GM21447 (cell line): ENCODE measurements at regions not wholly inside any gene's neighbourhood (a gene's known extent, or its start where the extent isn't known, plus 50 kb on each side); places are given as distances from the start of the nearest gene placed in this dataset.
"Not testable (repeated sequence)": the region's sequence is repeated elsewhere in the genome, so short reads cannot be mapped to it uniquely, and the experiment has no call there.

Experiments used
- ATAC-seq: cut with Tn5 transposase; IDR thresholded peaks from one replicate; pipeline ENCODE4 v1.9.1; 2021; ENCODE audit not compliant: unreplicated experiment

DNA sequence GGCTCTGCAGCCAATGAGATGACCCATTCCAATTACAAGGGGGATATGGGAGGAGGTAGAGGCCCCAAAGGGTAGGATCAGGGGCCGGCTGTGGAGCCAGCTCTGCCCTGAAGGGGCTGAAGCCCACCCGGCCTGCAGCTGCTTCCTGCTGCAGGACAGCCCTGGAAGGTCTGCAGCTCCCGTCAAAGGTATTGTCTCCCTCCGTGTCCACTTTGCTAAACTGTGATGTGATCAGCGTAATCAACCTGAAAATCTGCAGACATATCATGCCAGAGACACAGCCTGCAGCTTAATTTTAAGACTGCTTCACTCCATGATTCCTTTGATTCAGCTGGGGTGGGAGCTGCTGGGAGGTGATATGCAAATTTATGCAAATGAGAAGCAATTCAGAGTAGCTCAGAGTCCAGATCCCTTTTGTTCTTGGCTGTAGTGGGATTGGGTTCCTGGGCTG, 90.7 kb downstream of the GADD45G start:
- ATAC-seq: no peak

GRCh38 chr9:89695979-89696378, 91.2 kb downstream of the GADD45G start:
- ATAC-seq: not testable (repeated sequence)

DNA sequence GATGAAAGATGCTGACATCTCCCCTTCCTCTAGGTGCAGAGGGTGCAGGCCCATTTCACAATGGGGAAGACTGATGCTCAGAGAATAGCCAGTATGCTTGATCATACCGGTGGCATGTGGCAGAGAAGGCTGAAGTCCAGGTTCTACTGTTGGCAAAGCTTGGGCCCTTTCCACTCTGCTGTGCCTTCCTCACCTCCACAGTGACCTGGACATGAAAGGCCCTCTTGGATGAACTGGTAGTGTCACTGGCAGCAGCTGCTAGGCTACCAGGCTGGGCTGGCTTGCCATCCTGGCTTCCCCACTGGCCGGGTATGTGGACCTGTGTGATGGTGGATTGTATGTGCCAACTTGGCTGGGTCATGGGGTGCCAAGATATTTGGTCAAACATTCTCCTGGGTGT, 92.0 kb downstream of the GADD45G start:
- no peak for ATAC-seq

- no peak for ATAC-seq
Measured at GRCh38 chr9:89697553-89697952, 92.7 kb downstream of the GADD45G start.

GRCh38 chr9:89698411-89699005, 93.7 kb downstream of the GADD45G start:
- no peak for ATAC-seq

DNA sequence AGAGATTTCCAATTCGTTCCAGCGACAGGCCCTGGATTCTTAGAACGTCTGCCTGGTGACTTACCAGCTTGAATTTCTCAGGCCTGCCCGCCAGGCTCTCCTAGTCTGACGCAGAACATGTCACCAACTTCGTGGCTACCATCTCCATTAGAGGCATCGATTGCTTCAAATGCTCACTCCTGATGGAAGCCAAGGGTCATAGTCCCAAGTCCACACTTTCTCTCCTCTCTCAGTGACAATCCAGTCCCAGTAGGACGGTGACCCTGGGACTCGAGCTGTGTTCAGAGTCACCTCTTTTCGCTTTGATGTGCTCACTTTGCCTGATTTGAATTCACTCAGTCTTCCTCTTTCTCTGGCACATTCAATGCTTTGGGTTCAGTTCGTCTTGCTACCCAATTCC, 94.8 kb downstream of the GADD45G start:
- no peak for ATAC-seq

DNA sequence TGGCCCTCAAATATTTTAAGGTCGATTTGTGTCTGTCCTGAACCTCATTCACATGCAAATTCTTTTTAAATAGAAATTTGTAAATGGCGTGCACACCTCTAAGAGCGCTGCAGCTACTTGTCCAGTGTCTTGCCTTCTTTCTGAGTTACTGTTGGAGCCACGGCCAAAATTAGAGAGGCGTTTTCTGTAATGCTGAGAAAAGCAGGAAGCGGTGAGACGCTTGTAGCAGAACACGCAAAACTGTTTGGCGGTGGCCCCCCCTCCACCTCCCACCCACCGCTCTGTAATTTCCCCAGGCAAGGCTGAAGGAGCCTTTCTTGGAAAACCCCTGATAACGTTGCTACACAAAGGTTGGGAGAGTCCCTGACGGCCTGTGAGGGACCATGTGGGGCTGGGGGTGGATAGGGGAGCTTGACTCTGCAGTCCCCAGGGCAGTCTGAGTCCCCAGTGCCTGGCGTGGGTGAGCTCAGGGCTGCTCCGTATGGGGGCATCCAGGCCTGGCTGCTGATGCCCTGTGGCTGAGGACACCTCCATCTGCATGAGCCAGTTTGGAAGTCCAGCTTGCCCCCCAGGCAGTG, 96.5 kb downstream of the GADD45G start:
- peak; percentile 65 for ATAC-seq

- ATAC-seq: no peak
Measured at GRCh38 chr9:89702401-89702800, 97.6 kb downstream of the GADD45G start.

GRCh38 chr9:89705651-89706050, 100.8 kb downstream of the GADD45G start:
- ATAC-seq: no peak

DNA sequence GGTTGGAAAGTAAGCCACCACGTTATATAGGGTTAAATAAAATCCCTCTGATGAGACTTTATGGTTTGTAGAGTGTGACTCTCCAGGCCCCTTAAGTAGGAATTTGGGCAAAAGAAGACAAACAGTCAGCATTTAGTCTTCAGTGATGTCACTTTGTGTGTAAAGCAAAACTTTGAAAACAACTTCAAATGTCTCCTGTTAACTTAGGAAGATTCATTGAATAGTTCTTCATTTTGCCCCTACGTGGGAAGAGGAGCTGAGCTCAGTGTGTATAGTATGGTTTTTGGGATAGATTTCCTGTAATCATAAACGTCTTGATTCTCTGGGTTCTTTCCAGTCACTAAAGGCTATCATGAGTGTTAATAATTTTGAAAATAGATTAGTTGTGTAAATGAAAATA, 101.3 kb downstream of the GADD45G start:
- ATAC-seq: no peak

DNA sequence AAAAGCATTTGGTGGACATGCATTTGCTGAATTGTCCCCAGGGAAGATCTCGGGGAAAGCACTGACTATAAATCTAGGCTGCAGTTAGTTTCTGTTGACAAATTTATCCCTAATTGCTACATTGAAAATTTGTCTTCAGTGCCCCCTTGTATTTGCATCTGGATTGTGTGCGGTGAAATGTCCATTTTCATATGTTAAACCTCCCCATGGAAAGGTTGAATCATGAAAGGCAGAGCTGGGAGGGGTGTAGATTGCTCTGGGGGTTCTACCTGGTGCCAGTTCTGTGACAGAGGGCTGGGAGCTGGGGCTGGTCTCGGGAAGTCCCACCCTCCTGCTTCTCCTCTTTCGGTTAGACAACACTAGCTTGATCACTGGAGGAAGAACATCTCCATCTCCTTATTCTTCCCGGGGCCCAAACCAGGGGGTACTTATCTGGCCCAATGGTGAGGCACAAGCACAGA, 101.9 kb downstream of the GADD45G start:
- ATAC-seq: no peak

- ATAC-seq: no peak
Measured at GRCh38 chr9:89710697-89711096, 105.9 kb downstream of the GADD45G start.

GRCh38 chr9:89711866-89712265, 107.1 kb downstream of the GADD45G start:
- no peak for ATAC-seq

DNA sequence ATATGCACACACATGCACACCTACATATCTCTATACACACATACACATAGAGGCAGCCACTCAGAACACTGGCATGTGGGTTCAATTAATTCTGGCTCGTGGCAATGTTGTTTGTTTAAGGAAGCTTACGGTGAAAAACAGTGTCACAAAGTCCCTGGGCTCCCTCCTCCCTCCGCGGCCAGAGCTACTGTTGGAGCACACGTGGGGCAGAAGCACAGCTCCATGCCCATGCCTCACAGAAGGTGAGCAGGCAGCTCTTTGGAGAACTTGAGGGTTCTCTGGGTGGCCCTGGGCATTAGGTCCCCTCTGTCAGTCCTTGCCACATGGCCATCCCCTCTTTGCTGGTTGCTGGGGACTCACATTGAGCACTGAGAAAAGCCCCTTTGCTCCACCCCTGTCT, 107.5 kb downstream of the GADD45G start:
- no peak for ATAC-seq

- ATAC-seq: no peak
Measured at GRCh38 chr9:89714321-89714720, 109.5 kb downstream of the GADD45G start.

GRCh38 chr9:89715318-89715858, 110.6 kb downstream of the GADD45G start:
- ATAC-seq: no peak

- ATAC-seq: no peak
Measured at GRCh38 chr9:89715881-89716280, 111.1 kb downstream of the GADD45G start.

GRCh38 chr9:89716559-89716958, 111.7 kb downstream of the GADD45G start:
- ATAC-seq: no peak

- no peak for ATAC-seq
Measured at GRCh38 chr9:89718176-89718575, 113.4 kb downstream of the GADD45G start.

DNA sequence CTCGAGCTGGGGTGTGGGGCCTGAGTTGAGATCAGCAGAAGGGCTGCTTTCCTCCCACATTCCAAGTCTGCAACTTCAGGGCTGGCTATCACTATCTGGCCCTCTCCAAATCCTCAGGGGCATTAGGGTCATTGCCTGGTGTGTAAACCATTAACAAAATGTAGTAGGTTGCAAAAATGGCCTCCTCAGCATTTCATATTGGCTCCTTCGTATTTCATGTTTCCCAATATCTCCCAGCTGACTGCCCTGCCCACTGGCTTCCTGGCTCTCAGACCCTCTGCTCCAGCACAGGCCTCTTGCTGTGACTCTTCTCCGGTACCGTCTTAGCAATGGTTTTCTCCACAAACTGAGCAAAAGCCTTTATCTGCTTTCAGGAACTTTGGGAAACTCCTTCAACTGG, 113.8 kb downstream of the GADD45G start:
- ATAC-seq: no peak

- ATAC-seq: no peak
Measured at GRCh38 chr9:89719202-89719601, 114.4 kb downstream of the GADD45G start.

- no peak for ATAC-seq
Measured at GRCh38 chr9:89720696-89721175, 115.9 kb downstream of the GADD45G start.
